ENCODE measurements at regions not wholly inside any gene's neighbourhood (a gene's known extent, or its start where the extent isn't known, plus 50 kb on each side); places are given as distances from the start of the nearest gene placed in this dataset.
"Not testable (repeated sequence)": the region's sequence is repeated elsewhere in the genome, so short reads cannot be mapped to it uniquely, and the experiment has no call there.

- no peak for DNase-seq
These were observed 465.4 kb downstream of the SETD4 start for GRCh38 chr21:35594905-35595304.

DNA sequence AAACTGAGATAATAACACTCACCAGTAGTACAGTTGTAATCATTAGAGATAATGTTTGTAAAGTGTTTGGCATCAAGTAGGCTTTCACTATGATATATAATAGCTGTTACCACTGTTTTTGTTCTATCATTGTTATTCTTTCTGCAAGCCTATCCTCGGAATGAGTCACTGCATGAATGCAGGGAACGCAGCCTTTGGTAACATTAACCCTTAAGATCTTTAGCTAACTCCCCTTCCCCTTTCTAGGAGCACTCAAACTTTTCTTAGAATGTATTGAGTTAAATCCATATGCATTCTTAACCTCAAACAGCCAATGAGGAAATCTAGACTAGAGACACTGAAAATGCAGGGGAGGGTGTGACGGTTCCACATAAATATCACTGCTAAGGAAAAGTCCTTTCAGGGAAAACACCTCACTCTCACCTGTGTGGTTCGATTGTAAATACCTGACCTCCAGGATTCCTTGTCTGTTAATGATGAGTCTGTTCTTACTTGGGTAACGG is 467.3 kb downstream of the SETD4 start:
- DNase-seq, result peak; percentile 73

DNA sequence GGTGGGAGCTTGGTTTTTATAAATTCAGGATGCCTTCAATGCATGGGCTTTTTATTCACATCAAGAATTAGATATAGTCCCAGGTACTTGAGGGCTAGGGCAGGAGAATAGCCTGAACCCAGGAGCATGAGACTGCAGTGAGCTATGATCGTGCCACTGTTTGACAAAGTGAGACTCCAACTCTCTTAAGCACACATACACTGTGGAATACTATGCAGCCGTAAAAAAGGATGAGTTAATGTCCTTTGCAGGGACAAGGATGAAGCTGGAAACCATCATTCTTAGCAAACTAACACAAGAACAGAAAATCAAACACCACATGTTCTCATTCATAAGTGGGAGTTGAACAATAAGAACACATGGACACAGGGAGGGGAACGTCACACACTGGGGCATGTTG is 470.0 kb downstream of the SETD4 start:
- DNase-seq, result not testable (repeated sequence)

DNA sequence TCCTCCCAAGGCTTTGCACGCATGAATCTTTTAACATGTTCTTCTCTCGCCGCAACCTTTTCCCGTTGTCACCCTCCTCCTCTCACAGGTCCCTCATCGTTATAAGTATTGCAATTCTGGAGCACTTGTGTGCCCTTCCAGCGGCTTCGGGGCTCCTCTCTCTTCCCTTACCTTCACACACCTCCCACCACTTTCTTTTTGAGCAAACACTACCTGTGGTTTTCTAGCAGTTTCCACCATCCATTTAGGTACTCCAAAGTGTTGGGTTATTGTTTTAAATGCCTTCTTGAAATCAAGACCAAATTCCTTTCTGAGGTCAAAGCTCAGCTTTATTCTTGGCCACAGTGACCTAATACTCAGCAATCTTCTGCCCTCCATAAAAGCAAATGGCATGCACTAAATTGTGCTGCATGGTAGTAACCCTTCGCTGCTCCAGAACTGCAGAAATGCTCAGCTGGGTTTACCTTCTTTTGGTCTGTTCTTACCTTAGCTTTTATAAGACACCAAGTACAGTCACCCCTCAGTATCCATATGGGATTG is 472.4 kb downstream of the SETD4 start:
- no peak for DNase-seq

DNA sequence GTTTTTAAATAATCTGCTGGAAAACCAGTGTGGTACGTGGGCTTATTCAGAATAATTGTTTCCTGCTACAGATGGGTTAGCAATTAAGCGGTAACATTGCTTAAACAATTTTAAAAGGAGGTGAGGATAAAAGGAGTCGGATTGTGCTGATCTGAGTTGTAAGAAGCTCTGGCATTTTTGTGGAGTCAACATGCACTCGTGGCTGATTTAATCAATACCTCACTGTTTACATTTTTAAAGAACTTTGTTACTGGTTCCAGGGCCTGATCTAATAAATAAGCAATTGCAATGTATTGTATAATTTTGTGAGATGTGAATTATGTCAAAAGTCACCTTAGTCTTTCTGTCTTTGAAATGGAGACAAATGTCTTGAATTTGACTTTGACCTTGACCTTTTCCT is 474.0 kb downstream of the SETD4 start:
- DNase-seq, result no peak

GRCh38 chr21:35585878-35586277 is 474.4 kb downstream of the SETD4 start:
- no peak for DNase-seq

DNA sequence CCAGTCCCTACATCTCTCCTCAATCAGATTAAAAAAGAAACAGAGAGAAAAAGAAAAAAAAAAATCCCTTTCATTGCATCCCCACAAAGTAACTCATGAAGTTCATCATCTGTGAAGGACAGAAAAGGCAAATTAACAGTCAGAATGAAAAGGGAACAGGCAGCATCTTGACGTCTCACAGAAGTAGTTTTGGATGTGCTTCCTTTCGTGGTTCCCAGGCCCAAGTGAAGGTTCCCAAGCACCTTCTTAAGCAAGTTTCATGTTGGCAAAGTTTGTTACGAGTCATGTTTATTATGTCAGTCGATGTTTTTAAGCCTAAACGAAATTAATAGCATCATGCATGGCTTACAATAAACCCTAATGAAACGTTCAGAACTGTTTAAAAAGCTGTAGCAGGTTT is 475.2 kb downstream of the SETD4 start:
- no peak for DNase-seq

DNA sequence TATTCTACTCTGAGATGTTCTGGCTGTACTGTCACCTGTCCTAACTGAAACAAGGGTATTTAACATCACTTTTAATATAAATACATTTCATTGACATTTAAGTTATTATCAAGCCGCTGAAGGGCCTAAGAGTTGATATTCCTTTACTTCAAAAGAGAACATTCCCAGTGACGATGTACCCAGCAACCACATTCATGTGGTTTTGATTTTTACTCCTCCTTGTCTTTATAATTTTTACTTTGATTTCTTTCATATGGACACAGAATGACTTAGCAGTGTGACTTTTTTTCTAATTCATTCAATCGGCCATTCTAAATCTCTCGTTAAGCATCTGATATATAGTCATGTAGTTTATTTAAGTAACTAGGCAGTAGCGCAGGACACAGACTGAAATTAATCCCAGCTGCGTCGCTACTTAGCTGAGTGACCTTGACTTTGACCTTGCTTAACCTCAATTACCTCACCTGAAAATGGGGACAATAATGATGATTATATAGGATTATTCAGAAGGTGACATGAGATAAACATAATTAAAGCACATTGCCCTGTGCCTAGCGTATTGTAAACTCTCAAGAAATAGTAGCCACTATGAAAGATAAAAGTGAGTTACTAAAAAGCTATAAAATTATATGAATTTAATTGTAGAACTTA is 476.6 kb downstream of the SETD4 start:
- no peak for DNase-seq

DNA sequence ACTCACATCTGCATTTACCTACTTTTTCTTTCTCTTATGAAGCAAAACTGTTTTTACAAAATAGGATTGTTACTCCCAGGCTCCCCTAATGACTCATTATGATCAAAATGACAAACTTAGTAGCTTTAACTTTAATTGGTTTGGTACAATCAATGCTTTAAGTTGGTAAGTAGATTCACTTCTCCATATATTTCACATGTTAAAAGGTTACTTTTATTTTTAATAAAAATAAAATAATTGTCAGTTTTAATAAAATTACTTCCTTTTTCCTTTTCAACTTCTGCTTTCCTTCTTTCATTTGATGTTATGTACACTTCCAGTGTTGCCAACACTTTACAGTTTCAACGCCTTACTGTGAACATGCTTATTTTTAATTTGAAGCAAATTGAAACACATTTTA is 477.6 kb downstream of the SETD4 start:
- no peak for DNase-seq

DNA sequence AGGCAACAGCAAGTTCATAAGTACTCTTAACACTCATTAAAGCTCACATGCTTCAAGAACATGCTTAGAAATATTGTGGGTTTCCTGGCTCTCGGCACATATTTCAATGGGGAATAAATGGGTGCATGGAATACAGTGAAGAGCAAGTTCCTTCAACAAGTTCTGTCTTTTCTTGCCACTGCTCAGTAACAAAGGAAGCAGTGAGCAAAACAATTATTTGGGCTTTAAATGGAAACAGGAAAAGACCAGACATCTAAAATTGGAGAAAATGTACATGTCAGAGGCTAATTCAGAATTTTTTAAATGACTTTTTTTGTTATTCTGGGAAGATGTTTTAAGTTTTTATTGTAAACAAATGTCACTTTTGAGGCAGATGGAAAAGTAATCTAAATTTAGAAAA is 478.7 kb downstream of the SETD4 start:
- no peak for DNase-seq

GRCh38 chr21:35579520-35580293 is 480.6 kb downstream of the SETD4 start:
- DNase-seq, result no peak

- no peak for DNase-seq
These were observed 481.4 kb downstream of the SETD4 start for GRCh38 chr21:35578831-35579471.

GRCh38 chr21:35578347-35578782 is 482.0 kb downstream of the SETD4 start:
- DNase-seq, result peak; percentile 70

- DNase-seq, result peak; percentile 94
These were observed 484.9 kb downstream of the SETD4 start for GRCh38 chr21:35575280-35575915.

GRCh38 chr21:35573472-35574374 is 486.6 kb downstream of the SETD4 start:
- DNase-seq, result peak; percentile 52

- no peak for DNase-seq
These were observed 488.4 kb downstream of the SETD4 start for GRCh38 chr21:35571910-35572309.

- no peak for DNase-seq
These were observed 491.7 kb downstream of the SETD4 start for GRCh38 chr21:35568643-35569042.

DNA sequence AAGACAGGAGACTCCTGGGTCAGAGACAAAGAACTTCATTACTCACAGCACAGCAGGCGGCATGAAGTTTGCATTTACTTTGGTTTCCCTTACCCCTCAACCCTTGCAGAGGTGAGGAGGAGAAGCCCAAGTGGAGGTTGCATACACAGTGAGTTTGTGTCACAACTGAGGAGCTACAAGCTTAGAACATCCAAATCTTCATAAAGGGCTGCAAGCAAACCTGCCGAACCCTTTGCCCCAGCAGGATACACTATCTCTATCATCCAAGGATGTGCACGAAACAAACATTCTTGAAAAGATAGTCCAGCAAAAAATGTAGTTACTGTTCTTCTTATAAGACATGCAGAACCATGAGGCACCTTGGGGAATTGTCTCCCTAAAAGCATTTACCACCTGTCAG is 493.5 kb downstream of the SETD4 start:
- no peak for DNase-seq

DNA sequence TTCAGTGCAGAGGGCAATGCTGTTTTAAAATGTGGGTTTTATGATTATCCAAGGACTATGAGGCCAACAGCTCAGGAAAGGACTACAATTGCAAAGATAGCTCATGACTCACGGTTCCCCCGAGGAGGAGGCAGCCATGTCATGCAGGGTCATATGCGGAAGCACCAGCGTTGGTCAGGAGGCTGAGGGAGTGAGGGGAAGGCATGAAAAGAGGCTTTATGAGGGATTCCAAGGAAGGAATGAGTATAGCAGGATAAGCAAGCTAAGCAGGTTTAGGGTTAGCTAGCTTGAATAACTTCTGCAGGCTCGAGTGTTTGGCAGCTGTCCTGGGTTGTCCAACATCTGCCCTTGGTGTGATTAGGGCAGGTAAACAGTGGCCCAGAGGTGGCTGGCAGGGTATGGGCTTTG is 495.1 kb downstream of the SETD4 start:
- peak; percentile 90 for DNase-seq

DNA sequence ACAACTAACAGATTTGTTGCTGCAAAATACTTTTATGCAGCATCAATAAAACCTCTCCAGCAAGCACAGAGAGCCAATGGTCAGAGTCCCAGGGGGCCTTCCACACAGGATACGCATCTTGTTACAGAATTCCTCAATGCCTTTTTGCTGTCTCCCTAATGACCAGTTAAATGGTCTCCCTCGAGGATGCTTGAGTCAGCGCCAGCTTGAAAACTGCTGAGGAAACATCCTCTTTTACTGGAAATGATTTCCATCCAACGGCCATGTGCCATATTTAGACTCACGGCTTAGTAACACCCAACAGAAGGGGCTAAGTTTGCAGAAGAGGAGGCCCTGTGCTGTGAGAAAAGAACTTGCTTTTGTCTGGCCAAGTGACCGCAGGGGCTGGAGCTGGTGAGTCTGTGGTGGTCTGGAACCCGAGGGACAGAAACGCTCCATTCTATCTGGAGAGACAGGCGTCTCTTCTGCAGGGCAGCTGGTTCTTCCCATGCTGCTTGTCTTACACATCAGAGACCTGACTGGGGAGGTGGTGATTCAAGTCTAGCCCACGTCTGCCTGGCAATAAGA is 496.4 kb downstream of the SETD4 start:
- DNase-seq, result peak; percentile 99

GRCh38 chr21:35562876-35563275 is 497.4 kb downstream of the SETD4 start:
- DNase-seq, result peak; percentile 45

Data from fibroblast of skin of scalp (primary cell).